Sigmoid colon (tissue), 4 donors: ENCODE measurements at regions not wholly inside any gene's neighbourhood (a gene's known extent, or its start where the extent isn't known, plus 50 kb on each side); places are given as distances from the start of the nearest gene placed in this dataset.

ENCODE experiments used
- EP300 ChIP-seq, 4 donors: sonication (generic); formaldehyde crosslinking; IDR thresholded peaks; one replicate each; pipeline ENCODE4 v1.6.1; 2017; ENCODE audit warnings: antibody characterized with exemption in 4 of 4
- POLR2A ChIP-seq, 2 donors: fragments of 450-650 bp; IDR thresholded peaks; one replicate each; pipeline ENCODE4 v1.6.1; 2016; ENCODE audit warnings: antibody characterized with exemption in 2 of 2, mild to moderate bottlenecking in 2 of 2, moderate library complexity in 2 of 2
- POLR2AphosphoS5 ChIP-seq, 4 donors: sonication (generic); formaldehyde crosslinking; IDR thresholded peaks; one replicate each; pipeline ENCODE4 v1.6.1; 2017; ENCODE audit warnings: antibody characterized with exemption in 4 of 4
- TF ChIP-seq, protein P1 (sequence below), 4 experiments: fragments of 450-650 bp in 3 of 4; fragments of 200-600 bp in 1 of 4; IDR thresholded peaks; one replicate each; pipeline ENCODE4 v1.5.1; 2016 to 2019; ENCODE audit warnings: antibody characterized with exemption in 4 of 4, mild to moderate bottlenecking in 3 of 4, moderate library complexity in 2 of 4

DNA sequence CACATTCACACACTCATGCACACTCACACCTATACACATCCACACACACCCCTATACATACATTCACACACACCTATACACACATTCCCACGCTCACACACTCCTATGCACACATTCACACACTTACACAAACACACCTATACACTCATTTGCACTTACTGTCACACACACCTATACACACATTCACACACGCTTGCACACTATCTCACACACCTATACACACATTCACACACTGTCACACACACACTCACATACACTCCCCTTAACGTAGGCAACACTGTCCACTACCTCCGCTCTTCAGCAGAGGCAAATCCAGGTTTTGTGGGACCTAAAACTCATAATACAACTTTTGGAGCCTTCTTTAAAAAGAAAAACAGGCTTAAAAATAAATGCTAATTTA lies 487.7 kb upstream of the CDH4 start:
- TF ChIP-seq POLR2AphosphoS5 (IDR thresholded peaks at IDR 0.05) = no peak
- TF ChIP-seq POLR2A (IDR thresholded peaks at IDR 0.05) = no peak
- TF ChIP-seq, protein P1, sequence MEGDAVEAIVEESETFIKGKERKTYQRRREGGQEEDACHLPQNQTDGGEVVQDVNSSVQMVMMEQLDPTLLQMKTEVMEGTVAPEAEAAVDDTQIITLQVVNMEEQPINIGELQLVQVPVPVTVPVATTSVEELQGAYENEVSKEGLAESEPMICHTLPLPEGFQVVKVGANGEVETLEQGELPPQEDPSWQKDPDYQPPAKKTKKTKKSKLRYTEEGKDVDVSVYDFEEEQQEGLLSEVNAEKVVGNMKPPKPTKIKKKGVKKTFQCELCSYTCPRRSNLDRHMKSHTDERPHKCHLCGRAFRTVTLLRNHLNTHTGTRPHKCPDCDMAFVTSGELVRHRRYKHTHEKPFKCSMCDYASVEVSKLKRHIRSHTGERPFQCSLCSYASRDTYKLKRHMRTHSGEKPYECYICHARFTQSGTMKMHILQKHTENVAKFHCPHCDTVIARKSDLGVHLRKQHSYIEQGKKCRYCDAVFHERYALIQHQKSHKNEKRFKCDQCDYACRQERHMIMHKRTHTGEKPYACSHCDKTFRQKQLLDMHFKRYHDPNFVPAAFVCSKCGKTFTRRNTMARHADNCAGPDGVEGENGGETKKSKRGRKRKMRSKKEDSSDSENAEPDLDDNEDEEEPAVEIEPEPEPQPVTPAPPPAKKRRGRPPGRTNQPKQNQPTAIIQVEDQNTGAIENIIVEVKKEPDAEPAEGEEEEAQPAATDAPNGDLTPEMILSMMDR (IDR thresholded peaks at IDR 0.05) = no peak
- TF ChIP-seq EP300 (IDR thresholded peaks at IDR 0.05) = no peak
